Endodermal cell (in vitro differentiated cells): ENCODE measurements at regions not wholly inside any gene's neighbourhood (a gene's known extent, or its start where the extent isn't known, plus 50 kb on each side); places are given as distances from the start of the nearest gene placed in this dataset.
A peak's percentile ranks its signal among the peaks of the same experiment; 100 is the strongest.

ENCODE experiments used
- DNase-seq: peaks from one replicate; pipeline ENCODE4 v3.0.0-alpha.2; 2017
- H3K27ac ChIP-seq: 2 replicates; pipeline ENCODE4 v1.5.1; 2013; ENCODE audit warnings: mild to moderate bottlenecking, low read depth, low read length, moderate library complexity
- H3K27me3 ChIP-seq: 2 replicates; pipeline ENCODE4 v1.6.1; 2013; ENCODE audit warnings: mild to moderate bottlenecking, low read length, moderate library complexity; ENCODE audit not compliant: insufficient read depth, control insufficient read depth, poor library complexity, severe bottlenecking
- H3K36me3 ChIP-seq: 2 replicates; pipeline ENCODE4 v1.7.0; 2013; ENCODE audit warnings: mild to moderate bottlenecking, low read length, moderate library complexity; ENCODE audit not compliant: control insufficient read depth, insufficient read depth
- H3K4me1 ChIP-seq: one replicate; pipeline ENCODE4 v1.7.0; 2013; ENCODE audit warnings: low read length; ENCODE audit not compliant: control insufficient read depth, insufficient read depth
- H3K4me3 ChIP-seq: 2 replicates; pipeline ENCODE4 v1.5.1; 2013; ENCODE audit warnings: mild to moderate bottlenecking, low read length, moderate library complexity
- H3K9ac ChIP-seq: 2 replicates; pipeline ENCODE4 v1.6.1; 2013; ENCODE audit warnings: mild to moderate bottlenecking, low read length, moderate library complexity; ENCODE audit not compliant: poor library complexity, severe bottlenecking; ENCODE audit errors: extremely low read depth
- H3K9me3 ChIP-seq: 2 replicates; pipeline ENCODE4 v1.6.1; 2013; ENCODE audit warnings: mild to moderate bottlenecking, low read length, moderate library complexity; ENCODE audit not compliant: control insufficient read depth
- H3K27ac Mint-ChIP-seq: 2 replicates; pipeline ENCODE4 v1.8.0; 2020; ENCODE audit warnings: mixed read lengths
- H3K27me3 Mint-ChIP-seq: 2 replicates; pipeline ENCODE4 v1.8.0; 2021; ENCODE audit warnings: mild to moderate bottlenecking, mixed read lengths; ENCODE audit not compliant: insufficient read depth
- H3K36me3 Mint-ChIP-seq: 2 replicates; pipeline ENCODE4 v1.8.0; 2020; ENCODE audit warnings: low read depth, mixed read lengths
- H3K4me1 Mint-ChIP-seq: 2 replicates; pipeline ENCODE4 v1.8.0; 2020; ENCODE audit warnings: mixed read lengths
- H3K4me3 Mint-ChIP-seq: 2 replicates; pipeline ENCODE4 v1.8.0; 2020; ENCODE audit warnings: mild to moderate bottlenecking, moderate library complexity, mixed read lengths
- H3K9me3 Mint-ChIP-seq: 2 replicates; pipeline ENCODE4 v1.8.0; 2020; ENCODE audit warnings: mild to moderate bottlenecking, mixed read lengths
- CTCF ChIP-seq: fragments of 200-600 bp; sonication (generic); conservative IDR thresholded peaks from 2 replicates; pipeline ENCODE4 v1.5.0; 2021; ENCODE audit warnings: antibody characterized with exemption, mild to moderate bottlenecking
- WGBS, 2 experiments: methylation state at CpG; one replicate each; pipeline versions ENCODE4 v1.1.5 to v1.1.7; 2013; ENCODE audit warnings: missing lambda C conversion rate in 2 of 2, mixed read lengths in 1 of 2; ENCODE audit not compliant: insufficient coverage in 1 of 2, insufficient read length in 1 of 2; 5-methylcytosine and 5-hydroxymethylcytosine counted together

- H3K9me3 Mint-ChIP-seq = no peaks in the 10 kb centered on the region
- Histone ChIP-seq H3K4me3 (no peak overlapping the region), H3K27me3 (no peaks in the 10 kb centered on the region), H3K9me3 (no peaks in the 10 kb centered on the region), H3K9ac (no peak overlapping the region), H3K36me3 (no peaks in the 10 kb centered on the region), H3K4me1 (no peaks in the 10 kb centered on the region), H3K27ac (no peak overlapping the region)
- peak; percentile 96 for TF ChIP-seq CTCF
- no peaks in the 10 kb centered on the region for H3K27me3 Mint-ChIP-seq
- no peaks in the 10 kb centered on the region for H3K36me3 Mint-ChIP-seq
- DNase-seq = no peak
- H3K4me3 Mint-ChIP-seq = no peak overlapping the region
- H3K4me1 Mint-ChIP-seq = no peaks in the 10 kb centered on the region
- WGBS, 2 experiments = 46% methylated on average over 1 of the region's 1 CpG; no CpG with 5 or more reads in 1 of the 2 experiments
- no peak overlapping the region for H3K27ac Mint-ChIP-seq
These were observed 51.7 kb downstream of the SCN11A start for GRCh38 chr3:39000008-39000450.

GRCh38 chr3:38998086-38998485 lies 53.7 kb downstream of the SCN11A start:
- no peaks in the 10 kb centered on the region for H3K36me3 ChIP-seq
- no peaks in the 10 kb centered on the region for H3K4me1 ChIP-seq
- Mint-ChIP-seq H3K9me3 (no peaks in the 10 kb centered on the region), H3K27me3 (no peaks in the 10 kb centered on the region), H3K27ac (no peak overlapping the region), H3K4me3 (no peak overlapping the region), H3K36me3 (no peaks in the 10 kb centered on the region), H3K4me1 (no peaks in the 10 kb centered on the region)
- H3K27ac ChIP-seq = no peak overlapping the region
- H3K27me3 ChIP-seq = no peaks in the 10 kb centered on the region
- no peak overlapping the region for H3K4me3 ChIP-seq
- WGBS, 2 experiments = 90 to 100% methylated on average over 2 to 3 of the region's 3 CpGs
- no peak for TF ChIP-seq CTCF
- no peak for DNase-seq
- no peaks in the 10 kb centered on the region for H3K9me3 ChIP-seq
- H3K9ac ChIP-seq = no peak overlapping the region

- no peak for DNase-seq
- Histone ChIP-seq H3K27ac (no peak overlapping the region), H3K4me3 (no peak overlapping the region), H3K9ac (no peak overlapping the region), H3K4me1 (no peaks in the 10 kb centered on the region), H3K9me3 (no peaks in the 10 kb centered on the region), H3K36me3 (no peaks in the 10 kb centered on the region), H3K27me3 (no peaks in the 10 kb centered on the region)
- WGBS, 2 experiments = 88% methylated on average over 1 of the region's 1 CpG; no CpG with 5 or more reads in 1 of the 2 experiments
- no peaks in the 10 kb centered on the region for H3K4me1 Mint-ChIP-seq
- no peaks in the 10 kb centered on the region for H3K36me3 Mint-ChIP-seq
- no peaks in the 10 kb centered on the region for H3K27me3 Mint-ChIP-seq
- no peak overlapping the region for H3K27ac Mint-ChIP-seq
- no peaks in the 10 kb centered on the region for H3K9me3 Mint-ChIP-seq
- no peak overlapping the region for H3K4me3 Mint-ChIP-seq
- TF ChIP-seq CTCF = no peak
These were observed 55.6 kb downstream of the SCN11A start for GRCh38 chr3:38996193-38996592.
